ENCODE measurements at regions not wholly inside any gene's neighbourhood (a gene's known extent, or its start where the extent isn't known, plus 50 kb on each side); places are given as distances from the start of the nearest gene placed in this dataset.
"Not testable (repeated sequence)": the region's sequence is repeated elsewhere in the genome, so short reads cannot be mapped to it uniquely, and the experiment has no call there.

- DNase-seq (ENCODE audit: low read depth), result no peak
- TF ChIP-seq CTCF (conservative IDR thresholded peaks at IDR 0.05; ENCODE audit: control insufficient read depth, insufficient read depth, low read depth, low read length), result no peak
- H3K4me3 ChIP-seq (ENCODE audit: control insufficient read depth, low read depth, low read length), result no peak overlapping the region
These were observed 319.8 kb upstream of the TRPM3 start for GRCh38 chr9:71441266-71441665.

- no peak for DNase-seq (ENCODE audit: low read depth)
- no peak for TF ChIP-seq CTCF (conservative IDR thresholded peaks at IDR 0.05; ENCODE audit: control insufficient read depth, insufficient read depth, low read depth, low read length)
- no peak overlapping the region for H3K4me3 ChIP-seq (ENCODE audit: control insufficient read depth, low read depth, low read length)
These were observed 310.5 kb upstream of the TRPM3 start for GRCh38 chr9:71431931-71432330.

GRCh38 chr9:71407341-71407740 is 285.9 kb upstream of the TRPM3 start:
- DNase-seq (ENCODE audit: low read depth); H3K4me3 ChIP-seq (ENCODE audit: control insufficient read depth, low read depth, low read length): not testable (repeated sequence)

GRCh38 chr9:71403106-71403505 is 281.7 kb upstream of the TRPM3 start:
- DNase-seq (ENCODE audit: low read depth), result no peak
- no peak for TF ChIP-seq CTCF (conservative IDR thresholded peaks at IDR 0.05; ENCODE audit: control insufficient read depth, insufficient read depth, low read depth, low read length)

GRCh38 chr9:71393005-71393404 is 271.6 kb upstream of the TRPM3 start:
- no peak for DNase-seq (ENCODE audit: low read depth)
- H3K4me3 ChIP-seq (ENCODE audit: control insufficient read depth, low read depth, low read length), result no peak overlapping the region
- no peak for TF ChIP-seq CTCF (conservative IDR thresholded peaks at IDR 0.05; ENCODE audit: control insufficient read depth, insufficient read depth, low read depth, low read length)

More at GRCh38 chr9:71403106-71403505, 281.7 kb upstream of the TRPM3 start:
- H3K4me3 ChIP-seq (ENCODE audit: control insufficient read depth, low read depth, low read length), result no peak overlapping the region

- no peak for DNase-seq (ENCODE audit: low read depth)
- H3K4me3 ChIP-seq (ENCODE audit: control insufficient read depth, low read depth, low read length), result no peak overlapping the region
- TF ChIP-seq CTCF (conservative IDR thresholded peaks at IDR 0.05; ENCODE audit: control insufficient read depth, insufficient read depth, low read depth, low read length), result no peak
These were observed 262.9 kb upstream of the TRPM3 start for GRCh38 chr9:71384343-71384742.

GRCh38 chr9:71383308-71383940 is 262.0 kb upstream of the TRPM3 start:
- H3K4me3 ChIP-seq (ENCODE audit: control insufficient read depth, low read depth, low read length), result no peak overlapping the region
- no peak for DNase-seq (ENCODE audit: low read depth)
- no peak for TF ChIP-seq CTCF (conservative IDR thresholded peaks at IDR 0.05; ENCODE audit: control insufficient read depth, insufficient read depth, low read depth, low read length)
